ENCODE measurements at regions not wholly inside any gene's neighbourhood (a gene's known extent, or its start where the extent isn't known, plus 50 kb on each side); places are given as distances from the start of the nearest gene placed in this dataset.

DNA sequence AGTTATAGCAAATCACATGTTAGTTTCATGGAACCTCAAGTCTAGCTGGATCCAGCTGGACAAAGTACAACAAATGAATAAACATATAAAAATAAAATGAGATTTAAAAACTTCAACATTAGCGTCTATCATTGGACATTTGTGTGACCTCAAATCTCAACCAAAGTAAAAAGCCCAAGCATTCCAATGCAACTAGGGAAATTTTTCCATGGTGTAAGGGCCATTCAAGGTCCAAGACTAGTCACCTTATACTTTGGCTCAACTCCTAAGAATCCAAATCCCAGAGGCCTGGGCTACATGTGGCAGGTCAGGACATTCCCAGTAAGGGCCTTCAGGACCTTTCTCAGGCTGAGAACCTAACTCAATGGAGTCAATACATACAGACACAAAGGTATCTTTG is 137.4 kb upstream of the DMAC1 start:
- no peak for DNase-seq

DNA sequence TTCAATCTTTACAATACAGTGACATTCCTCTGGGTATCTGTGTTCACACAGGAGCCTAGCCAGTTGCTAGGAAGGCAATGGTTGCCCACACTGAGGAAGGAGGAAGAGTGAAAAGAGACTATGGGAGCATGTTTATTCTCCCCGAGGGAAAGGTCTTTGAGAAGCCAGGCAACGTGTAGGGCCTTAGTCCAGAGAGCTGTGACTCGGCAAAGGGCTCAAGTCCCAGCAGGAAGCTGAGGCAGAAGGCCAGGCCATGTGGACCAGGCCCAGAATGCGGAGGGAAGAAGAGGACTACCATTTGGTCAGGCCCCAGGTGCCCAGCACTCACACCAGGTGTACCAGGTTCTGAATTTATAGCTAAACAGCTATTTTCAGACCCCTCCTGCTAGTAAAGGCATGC is 136.6 kb upstream of the DMAC1 start:
- DNase-seq = no peak

- no peak for DNase-seq
These were observed 136.1 kb upstream of the DMAC1 start for GRCh38 chr9:7935681-7936080.

DNA sequence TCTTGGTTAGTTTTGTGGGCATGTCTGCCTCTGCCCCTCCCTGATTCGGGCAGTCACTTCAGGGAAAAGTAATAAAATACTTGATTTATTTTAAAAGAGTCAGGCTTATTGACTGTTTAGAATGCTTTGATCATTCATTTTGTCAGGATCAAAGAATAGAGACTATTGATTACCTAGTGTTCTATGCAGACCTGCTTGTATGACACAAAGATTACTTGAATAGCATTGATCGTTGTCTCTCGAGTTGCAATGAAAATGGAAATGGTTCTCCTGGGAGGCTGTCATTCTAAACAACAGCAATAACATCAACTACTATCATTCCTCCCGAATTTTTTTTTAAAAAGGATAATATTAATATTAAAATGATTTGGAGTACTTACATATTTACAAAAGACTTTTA is 133.2 kb upstream of the DMAC1 start:
- no peak for DNase-seq

DNA sequence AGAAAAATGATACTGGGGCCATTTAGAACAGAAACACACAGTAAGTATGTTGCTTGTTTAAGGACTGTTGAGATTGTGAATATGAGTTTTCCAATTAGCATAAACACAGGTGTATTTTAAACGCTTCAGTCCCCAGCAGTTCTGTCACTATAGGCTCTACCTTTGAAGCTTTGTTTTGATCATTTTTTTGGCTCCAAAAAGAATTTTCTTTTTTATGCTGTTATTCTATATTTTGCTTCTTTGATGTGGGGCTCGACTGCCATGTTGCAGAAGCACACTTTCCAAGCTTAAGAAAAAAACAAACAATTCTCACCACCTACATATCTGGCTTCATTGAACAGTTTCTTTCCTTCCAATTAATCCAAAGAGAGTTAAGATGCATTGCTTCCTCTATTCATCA is 131.0 kb upstream of the DMAC1 start:
- DNase-seq = no peak

GRCh38 chr9:7921545-7922197 is 122.1 kb upstream of the DMAC1 start:
- DNase-seq = no peak

DNA sequence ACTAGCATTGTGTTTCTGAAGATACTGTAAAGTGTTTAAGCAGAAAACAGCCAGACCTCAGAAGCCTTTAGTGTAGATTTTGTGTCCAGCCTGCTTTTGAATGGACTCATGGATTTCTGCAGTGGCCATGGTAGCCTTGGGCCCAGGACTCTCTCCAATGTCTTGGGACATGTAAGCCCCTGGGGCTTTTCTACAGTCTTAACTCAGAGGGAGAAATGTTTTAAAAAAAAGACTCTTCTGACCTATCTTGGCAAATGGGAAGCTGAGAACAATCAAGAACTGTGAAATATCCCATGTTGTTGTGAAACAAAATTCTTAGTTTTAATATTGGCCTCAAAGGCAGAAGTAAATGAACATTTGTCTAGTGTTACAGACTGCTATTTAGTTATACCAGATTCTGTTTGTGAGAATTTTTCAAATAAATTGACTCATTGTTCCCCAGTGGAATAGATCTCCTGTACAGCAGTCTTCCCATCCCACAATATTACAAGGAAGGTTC is 112.5 kb upstream of the DMAC1 start:
- DNase-seq = no peak

GRCh38 chr9:7910426-7911020 is 110.9 kb upstream of the DMAC1 start:
- DNase-seq = no peak

GRCh38 chr9:7909537-7909936 is 110.0 kb upstream of the DMAC1 start:
- no peak for DNase-seq

GRCh38 chr9:7907551-7908337 is 108.2 kb upstream of the DMAC1 start:
- no peak for DNase-seq

GRCh38 chr9:7906783-7907550 is 107.4 kb upstream of the DMAC1 start:
- DNase-seq = no peak

- DNase-seq = no peak
These were observed 102.0 kb upstream of the DMAC1 start for GRCh38 chr9:7901621-7902020.

- no peak for DNase-seq
These were observed 101.0 kb upstream of the DMAC1 start for GRCh38 chr9:7900541-7900940.

DNA sequence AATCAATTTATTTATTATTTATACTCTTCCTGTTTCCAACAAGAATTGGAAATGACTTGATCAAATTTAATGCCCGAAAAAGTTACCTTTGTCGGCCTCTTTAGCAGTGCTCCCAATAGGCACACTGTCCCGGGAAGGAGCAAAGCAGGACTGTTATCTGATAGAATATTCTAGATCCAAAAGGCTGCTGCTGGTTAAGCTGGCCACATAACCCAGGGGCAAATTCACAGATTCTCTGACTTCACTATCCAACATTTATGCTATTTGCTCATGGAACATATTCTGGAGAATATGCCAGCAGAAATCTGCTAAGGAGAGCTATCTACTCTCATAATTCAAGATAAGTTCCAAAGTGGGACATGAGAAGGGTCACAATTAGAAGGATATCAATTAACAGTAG is 100.2 kb upstream of the DMAC1 start:
- DNase-seq = no peak

- DNase-seq = no peak
These were observed 94.7 kb upstream of the DMAC1 start for GRCh38 chr9:7894231-7894630.

- DNase-seq = no peak
These were observed 93.4 kb upstream of the DMAC1 start for GRCh38 chr9:7892975-7893374.

GRCh38 chr9:7879551-7880245 is 80.1 kb upstream of the DMAC1 start:
- no peak for DNase-seq

- DNase-seq = no peak
These were observed 72.6 kb upstream of the DMAC1 start for GRCh38 chr9:7871977-7872730.

- no peak for DNase-seq
These were observed 69.8 kb upstream of the DMAC1 start for GRCh38 chr9:7869340-7869739.

- DNase-seq = no peak
These were observed 62.6 kb upstream of the DMAC1 start for GRCh38 chr9:7862170-7862569.

DNA sequence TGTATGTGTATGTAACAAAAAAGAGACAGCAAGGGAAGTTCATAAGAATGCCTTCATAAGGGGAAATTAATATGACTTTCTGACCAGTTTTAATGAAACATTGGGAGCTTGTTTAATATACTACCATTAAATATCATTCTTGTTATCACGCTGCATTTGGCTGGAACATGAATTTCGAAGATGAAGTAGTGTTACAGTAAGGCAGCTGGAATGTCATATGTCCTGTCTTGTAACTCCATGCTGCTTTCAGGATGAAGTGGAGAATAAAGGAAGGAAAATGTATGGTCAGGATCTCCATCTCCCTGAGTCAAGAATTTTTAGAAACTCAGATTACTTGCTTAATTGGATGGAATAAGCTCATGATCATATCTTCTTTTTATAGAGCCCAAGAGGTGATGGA is 61.5 kb upstream of the DMAC1 start:
- no peak for DNase-seq

DNA sequence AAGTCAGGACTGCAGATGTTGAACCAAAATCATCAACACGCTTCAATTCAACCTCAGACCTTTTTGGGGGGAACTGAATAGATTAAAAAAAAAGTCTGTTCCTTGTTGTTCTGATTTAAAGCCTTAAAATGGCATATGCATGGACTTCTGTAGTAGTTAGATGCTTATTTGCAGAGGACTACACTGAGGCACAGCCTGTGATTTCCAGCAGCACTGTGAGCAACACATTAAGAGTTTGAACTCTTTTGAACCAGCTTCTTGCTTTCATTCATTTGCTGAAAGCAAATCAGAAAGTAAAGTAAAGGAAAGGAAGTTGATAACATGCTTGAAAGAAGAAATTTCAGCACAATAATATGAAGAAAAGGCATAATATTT is 60.7 kb upstream of the DMAC1 start:
- DNase-seq = no peak

Data from NCI-H2029 treated with DMSO at 0.1 percent for 48 hours (cell line).